ENCODE measurements at regions not wholly inside any gene's neighbourhood (a gene's known extent, or its start where the extent isn't known, plus 50 kb on each side); places are given as distances from the start of the nearest gene placed in this dataset.

DNA sequence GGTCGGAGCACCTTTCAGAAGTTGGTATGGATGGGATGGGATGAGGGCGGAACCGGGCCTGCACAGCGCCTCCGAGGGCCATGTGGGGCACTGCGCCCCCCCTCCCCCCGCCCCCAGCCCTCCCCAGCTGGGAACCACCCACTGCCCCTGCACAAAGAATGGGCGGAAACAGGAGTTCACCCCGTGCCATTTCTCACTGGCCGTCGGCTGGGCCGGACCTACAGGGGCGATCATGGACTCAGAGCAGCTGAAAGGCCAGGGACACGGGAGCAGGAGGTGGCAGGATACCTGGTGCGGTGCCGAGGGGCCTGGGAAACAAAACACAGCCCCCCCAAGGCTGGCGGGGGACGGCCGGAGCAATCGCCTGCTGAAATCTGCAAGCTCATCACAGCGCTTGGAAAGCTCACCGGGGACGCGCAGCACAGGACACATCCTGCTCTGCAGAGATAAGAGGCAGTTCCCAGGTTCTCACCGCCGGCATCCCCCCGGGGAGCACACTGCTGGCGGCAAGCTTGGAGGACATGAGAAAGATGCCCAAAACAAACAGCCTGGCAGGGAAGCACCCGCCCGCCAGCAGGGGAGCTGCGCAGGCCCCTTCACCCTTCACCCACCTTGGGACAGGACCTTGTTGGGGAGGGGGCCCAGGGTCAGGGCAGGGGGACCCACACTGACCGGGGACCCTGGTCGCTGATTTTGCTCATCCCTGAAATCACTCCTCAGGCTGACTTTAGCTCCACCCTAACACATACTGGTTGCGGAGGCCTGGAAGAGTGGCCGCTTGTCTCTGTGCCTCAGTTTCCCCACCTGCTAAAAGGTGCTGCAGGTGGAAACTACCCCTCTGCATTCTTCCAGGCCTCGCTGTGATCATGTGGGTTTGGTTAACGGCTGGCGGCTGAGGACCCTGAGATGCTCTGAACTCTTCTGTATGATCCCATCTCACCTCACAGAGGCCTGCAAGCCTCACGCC lies 263.9 kb downstream of the C16orf95 start:
- DNase-seq (ENCODE audit: low read depth): no peak
- H3K4me3 ChIP-seq (ENCODE audit: control insufficient read depth, low read depth, low read length): no peak overlapping the region
- TF ChIP-seq, protein P1, sequence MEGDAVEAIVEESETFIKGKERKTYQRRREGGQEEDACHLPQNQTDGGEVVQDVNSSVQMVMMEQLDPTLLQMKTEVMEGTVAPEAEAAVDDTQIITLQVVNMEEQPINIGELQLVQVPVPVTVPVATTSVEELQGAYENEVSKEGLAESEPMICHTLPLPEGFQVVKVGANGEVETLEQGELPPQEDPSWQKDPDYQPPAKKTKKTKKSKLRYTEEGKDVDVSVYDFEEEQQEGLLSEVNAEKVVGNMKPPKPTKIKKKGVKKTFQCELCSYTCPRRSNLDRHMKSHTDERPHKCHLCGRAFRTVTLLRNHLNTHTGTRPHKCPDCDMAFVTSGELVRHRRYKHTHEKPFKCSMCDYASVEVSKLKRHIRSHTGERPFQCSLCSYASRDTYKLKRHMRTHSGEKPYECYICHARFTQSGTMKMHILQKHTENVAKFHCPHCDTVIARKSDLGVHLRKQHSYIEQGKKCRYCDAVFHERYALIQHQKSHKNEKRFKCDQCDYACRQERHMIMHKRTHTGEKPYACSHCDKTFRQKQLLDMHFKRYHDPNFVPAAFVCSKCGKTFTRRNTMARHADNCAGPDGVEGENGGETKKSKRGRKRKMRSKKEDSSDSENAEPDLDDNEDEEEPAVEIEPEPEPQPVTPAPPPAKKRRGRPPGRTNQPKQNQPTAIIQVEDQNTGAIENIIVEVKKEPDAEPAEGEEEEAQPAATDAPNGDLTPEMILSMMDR (conservative IDR thresholded peaks at IDR 0.05; ENCODE audit: control insufficient read depth, insufficient read depth, low read depth, low read length): no peak

DNA sequence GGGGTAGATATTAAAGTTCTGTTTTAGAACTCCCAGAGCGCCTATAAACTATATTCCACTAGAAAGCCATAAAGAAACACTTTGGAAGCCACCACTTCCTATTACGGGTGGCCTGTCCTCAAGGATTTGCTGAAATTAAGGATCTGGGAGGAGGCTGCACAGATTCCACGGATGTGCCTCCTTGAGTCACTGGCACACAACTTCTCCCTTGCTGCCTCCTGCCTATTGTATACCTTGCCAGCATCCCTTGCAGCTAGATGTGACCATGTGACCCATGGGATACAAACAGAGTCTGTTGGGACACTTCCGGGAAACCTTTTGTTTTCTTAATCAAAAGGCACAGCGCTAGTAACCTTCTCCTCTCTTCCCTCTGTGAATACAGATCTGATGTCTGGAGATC lies 263.0 kb downstream of the C16orf95 start:
- H3K4me3 ChIP-seq (ENCODE audit: control insufficient read depth, low read depth, low read length): no peak overlapping the region
- DNase-seq (ENCODE audit: low read depth): no peak
- TF ChIP-seq, protein P1 (conservative IDR thresholded peaks at IDR 0.05; ENCODE audit: control insufficient read depth, insufficient read depth, low read depth, low read length): no peak

DNA sequence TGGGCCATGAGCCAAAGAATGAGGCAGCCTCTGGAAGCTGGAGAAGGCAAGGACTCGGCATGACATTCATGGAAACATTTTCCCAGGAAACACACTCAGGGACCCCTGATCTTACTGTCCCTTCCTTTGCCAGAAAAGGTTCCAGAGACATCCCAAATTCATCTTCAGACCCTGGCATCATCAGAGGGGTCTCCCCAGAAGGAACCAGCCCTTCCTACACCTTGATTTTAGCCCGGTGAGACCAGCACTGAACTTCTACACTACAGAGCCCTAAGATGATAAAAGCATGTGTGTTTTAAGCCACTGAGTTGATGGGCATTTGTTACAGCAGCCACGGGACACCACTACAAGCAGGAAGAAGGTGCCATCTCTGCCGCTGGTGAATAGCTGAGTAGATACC lies 262.3 kb downstream of the C16orf95 start:
- TF ChIP-seq, protein P1 (conservative IDR thresholded peaks at IDR 0.05; ENCODE audit: control insufficient read depth, insufficient read depth, low read depth, low read length): no peak
- DNase-seq (ENCODE audit: low read depth): no peak
- H3K4me3 ChIP-seq (ENCODE audit: control insufficient read depth, low read depth, low read length): no peak overlapping the region

DNA sequence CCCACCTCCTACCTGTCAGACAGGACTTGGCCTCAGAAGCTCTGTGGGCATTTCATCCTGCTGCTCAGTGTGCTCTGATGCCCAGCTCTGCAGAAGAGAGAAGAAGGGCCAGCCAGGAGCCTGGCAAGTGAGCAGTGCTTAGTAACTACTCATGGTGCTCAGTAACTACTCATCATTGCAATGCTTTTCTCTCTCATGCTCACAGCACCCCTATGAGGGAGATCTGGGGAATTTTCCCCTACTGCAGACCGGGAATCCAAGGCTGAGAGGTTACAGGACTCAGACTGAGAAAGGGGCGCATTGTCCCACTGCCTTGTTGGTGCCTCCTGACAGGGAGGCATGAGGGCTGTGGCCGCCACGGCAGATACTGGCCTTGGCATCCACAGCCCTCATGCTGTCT lies 261.1 kb downstream of the C16orf95 start:
- DNase-seq (ENCODE audit: low read depth): peak; percentile 65
- H3K4me3 ChIP-seq (ENCODE audit: control insufficient read depth, low read depth, low read length): no peak overlapping the region
- TF ChIP-seq, protein P1 (conservative IDR thresholded peaks at IDR 0.05; ENCODE audit: control insufficient read depth, insufficient read depth, low read depth, low read length): peak; percentile 47

DNA sequence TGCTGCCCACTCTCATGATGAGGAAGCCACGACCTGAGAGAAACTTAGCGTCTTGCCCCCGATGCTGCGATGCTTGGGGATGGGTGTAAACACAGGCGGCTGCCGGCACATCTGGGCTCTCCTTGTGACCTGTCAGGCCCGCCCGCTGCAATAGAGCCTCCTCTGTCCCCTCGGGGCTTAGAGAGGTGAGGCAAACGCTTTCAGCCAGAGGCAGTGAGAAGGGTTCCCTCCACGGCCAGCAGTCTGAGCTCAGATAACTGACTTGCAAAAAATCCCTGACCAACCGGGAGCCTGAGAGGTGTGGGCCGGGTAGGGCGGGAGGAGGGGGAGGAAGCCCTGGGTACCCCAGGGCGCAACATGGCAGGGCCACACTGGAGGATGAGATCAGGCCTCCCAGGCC lies 260.6 kb downstream of the C16orf95 start:
- TF ChIP-seq, protein P1 (conservative IDR thresholded peaks at IDR 0.05; ENCODE audit: control insufficient read depth, insufficient read depth, low read depth, low read length): no peak
- no peak for DNase-seq (ENCODE audit: low read depth)
- no peak overlapping the region for H3K4me3 ChIP-seq (ENCODE audit: control insufficient read depth, low read depth, low read length)

DNA sequence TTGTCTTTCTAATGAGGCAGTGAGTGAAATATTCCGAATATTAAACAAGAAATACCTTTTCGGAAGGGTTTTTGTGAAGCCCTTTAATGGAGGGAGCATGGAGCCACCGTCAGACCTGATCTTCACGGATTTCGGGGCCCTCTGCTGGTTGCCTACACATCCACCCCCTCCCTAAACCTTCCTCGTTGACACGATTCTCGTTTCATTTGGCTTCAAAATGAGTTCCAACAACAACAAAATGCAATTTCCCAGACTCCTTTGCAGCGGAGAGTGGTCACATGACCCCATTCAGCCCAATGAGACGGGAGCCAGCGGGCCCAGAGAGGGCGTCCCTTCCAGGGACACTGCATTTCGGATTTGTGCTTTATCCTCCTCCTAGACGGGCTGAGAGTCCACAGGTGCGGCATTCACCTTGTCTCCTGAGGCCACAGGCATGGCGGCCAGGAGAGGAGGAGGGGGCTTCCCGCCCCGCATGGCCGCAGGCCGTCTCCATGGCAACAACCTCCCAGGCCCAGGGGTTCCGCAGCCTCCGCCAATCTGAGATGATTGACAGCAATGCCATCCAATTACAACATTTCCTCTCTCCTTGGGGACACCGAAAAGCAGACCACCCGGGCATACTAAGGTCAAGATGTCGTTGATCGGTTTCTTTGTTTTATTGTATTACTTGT lies 259.8 kb downstream of the C16orf95 start:
- TF ChIP-seq, protein P1 (conservative IDR thresholded peaks at IDR 0.05; ENCODE audit: control insufficient read depth, insufficient read depth, low read depth, low read length): peak; percentile 35
- peak; percentile 33 for DNase-seq (ENCODE audit: low read depth)
- H3K4me3 ChIP-seq (ENCODE audit: control insufficient read depth, low read depth, low read length): no peak overlapping the region

Measured in fibroblast of mammary gland (primary cell).